GM18867 (cell line): ENCODE measurements at regions not wholly inside any gene's neighbourhood (a gene's known extent, or its start where the extent isn't known, plus 50 kb on each side); places are given as distances from the start of the nearest gene placed in this dataset.
"Not testable (repeated sequence)": the region's sequence is repeated elsewhere in the genome, so short reads cannot be mapped to it uniquely, and the experiment has no call there.

Experiments
- ATAC-seq: cut with Tn5 transposase; IDR thresholded peaks from one replicate; pipeline ENCODE4 v1.9.1; 2021; ENCODE audit warnings: mild to moderate bottlenecking, moderate library complexity; ENCODE audit not compliant: unreplicated experiment

GRCh38 chr4:137405833-137406232 is 126.5 kb downstream of the PCDH18 start:
- not testable (repeated sequence) for ATAC-seq

- no peak for ATAC-seq
Measured at GRCh38 chr4:137394018-137394417, 138.3 kb downstream of the PCDH18 start.

- no peak for ATAC-seq
Measured at GRCh38 chr4:137393044-137393443, 139.2 kb downstream of the PCDH18 start.

- no peak for ATAC-seq
Measured at GRCh38 chr4:137390707-137391106, 141.6 kb downstream of the PCDH18 start.

- ATAC-seq = no peak
Measured at GRCh38 chr4:137389911-137390520, 142.3 kb downstream of the PCDH18 start.

GRCh38 chr4:137387924-137388323 is 144.4 kb downstream of the PCDH18 start:
- ATAC-seq = no peak

GRCh38 chr4:137384476-137384875 is 147.8 kb downstream of the PCDH18 start:
- no peak for ATAC-seq

GRCh38 chr4:137378821-137379220 is 153.5 kb downstream of the PCDH18 start:
- no peak for ATAC-seq

- no peak for ATAC-seq
Measured at GRCh38 chr4:137378393-137378792, 153.9 kb downstream of the PCDH18 start.

GRCh38 chr4:137376312-137376711 is 156.0 kb downstream of the PCDH18 start:
- no peak for ATAC-seq

- ATAC-seq = no peak
Measured at GRCh38 chr4:137375111-137375850, 157.0 kb downstream of the PCDH18 start.

GRCh38 chr4:137370679-137371078 is 161.6 kb downstream of the PCDH18 start:
- no peak for ATAC-seq

GRCh38 chr4:137370206-137370633 is 162.1 kb downstream of the PCDH18 start:
- ATAC-seq = no peak

- no peak for ATAC-seq
Measured at GRCh38 chr4:137367620-137368019, 164.7 kb downstream of the PCDH18 start.

- ATAC-seq = no peak
Measured at GRCh38 chr4:137363496-137363895, 168.8 kb downstream of the PCDH18 start.

- ATAC-seq = no peak
Measured at GRCh38 chr4:137361756-137362470, 170.4 kb downstream of the PCDH18 start.

GRCh38 chr4:137360761-137361160 is 171.5 kb downstream of the PCDH18 start:
- no peak for ATAC-seq

GRCh38 chr4:137359691-137360315 is 172.5 kb downstream of the PCDH18 start:
- no peak for ATAC-seq

GRCh38 chr4:137354562-137354961 is 177.7 kb downstream of the PCDH18 start:
- not testable (repeated sequence) for ATAC-seq

GRCh38 chr4:137347371-137347770 is 184.9 kb downstream of the PCDH18 start:
- ATAC-seq = no peak

GRCh38 chr4:137345597-137345996 is 186.7 kb downstream of the PCDH18 start:
- ATAC-seq = no peak
